ENCODE measurements at regions not wholly inside any gene's neighbourhood (a gene's known extent, or its start where the extent isn't known, plus 50 kb on each side); places are given as distances from the start of the nearest gene placed in this dataset.

DNA sequence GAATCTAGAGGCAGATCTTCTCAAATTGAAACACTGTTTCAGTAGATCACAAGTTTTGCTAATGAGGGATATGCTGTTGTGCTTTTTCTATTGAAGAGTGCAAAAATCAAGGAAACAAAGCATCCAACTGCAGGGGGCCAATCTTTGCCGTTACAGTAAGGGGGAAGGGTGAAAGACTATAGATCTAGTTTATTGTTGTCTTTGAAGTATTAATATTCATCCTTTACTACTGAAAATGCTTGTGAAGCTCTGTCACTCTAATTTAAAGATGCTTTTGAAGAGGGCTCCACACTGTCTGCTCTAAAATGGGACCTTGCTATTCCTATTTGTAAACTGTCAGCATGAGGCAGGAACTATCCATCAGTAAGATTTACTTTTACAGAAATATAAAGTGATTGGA lies 110.3 kb downstream of the MBL2 start:
- TF ChIP-seq, protein P1, sequence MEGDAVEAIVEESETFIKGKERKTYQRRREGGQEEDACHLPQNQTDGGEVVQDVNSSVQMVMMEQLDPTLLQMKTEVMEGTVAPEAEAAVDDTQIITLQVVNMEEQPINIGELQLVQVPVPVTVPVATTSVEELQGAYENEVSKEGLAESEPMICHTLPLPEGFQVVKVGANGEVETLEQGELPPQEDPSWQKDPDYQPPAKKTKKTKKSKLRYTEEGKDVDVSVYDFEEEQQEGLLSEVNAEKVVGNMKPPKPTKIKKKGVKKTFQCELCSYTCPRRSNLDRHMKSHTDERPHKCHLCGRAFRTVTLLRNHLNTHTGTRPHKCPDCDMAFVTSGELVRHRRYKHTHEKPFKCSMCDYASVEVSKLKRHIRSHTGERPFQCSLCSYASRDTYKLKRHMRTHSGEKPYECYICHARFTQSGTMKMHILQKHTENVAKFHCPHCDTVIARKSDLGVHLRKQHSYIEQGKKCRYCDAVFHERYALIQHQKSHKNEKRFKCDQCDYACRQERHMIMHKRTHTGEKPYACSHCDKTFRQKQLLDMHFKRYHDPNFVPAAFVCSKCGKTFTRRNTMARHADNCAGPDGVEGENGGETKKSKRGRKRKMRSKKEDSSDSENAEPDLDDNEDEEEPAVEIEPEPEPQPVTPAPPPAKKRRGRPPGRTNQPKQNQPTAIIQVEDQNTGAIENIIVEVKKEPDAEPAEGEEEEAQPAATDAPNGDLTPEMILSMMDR (IDR thresholded peaks at IDR 0.05), result no peak
- TF ChIP-seq POLR2A (IDR thresholded peaks at IDR 0.05) (no peak), POLR2AphosphoS5 (IDR thresholded peaks at IDR 0.05) (no peak), EP300 (IDR thresholded peaks at IDR 0.05; ENCODE audit: low read depth) (no peak)

Measured in transverse colon (tissue), 4 donors.